H9 (cell line): ENCODE measurements at regions not wholly inside any gene's neighbourhood (a gene's known extent, or its start where the extent isn't known, plus 50 kb on each side); places are given as distances from the start of the nearest gene placed in this dataset.

Source experiments
- DNase-seq: peaks from one replicate; pipeline ENCODE4 v3.0.0-alpha.2; 2017
- H2AFZ ChIP-seq: one replicate; pipeline ENCODE4 v1.6.1; 2013; ENCODE audit warnings: mild to moderate bottlenecking, low read length, control low read depth, moderate library complexity
- H2AK5ac ChIP-seq: 2 replicates; pipeline ENCODE4 v1.6.1; 2013; ENCODE audit warnings: low read length, control low read depth, mixed read lengths; ENCODE audit not compliant: insufficient read length
- H2BK120ac ChIP-seq: one replicate; pipeline ENCODE4 v1.6.1; 2013; ENCODE audit warnings: low read depth, mild to moderate bottlenecking, low read length, control low read depth, inconsistent platforms; ENCODE audit not compliant: poor library complexity, severe bottlenecking
- H2BK12ac ChIP-seq: 2 replicates; pipeline ENCODE4 v1.6.1; 2013; ENCODE audit warnings: low read length, control low read depth, mixed read lengths, low read depth; ENCODE audit not compliant: insufficient read length
- H2BK15ac ChIP-seq: 2 replicates; pipeline ENCODE4 v1.6.1; 2013; ENCODE audit warnings: low read depth, low read length, control low read depth
- H2BK20ac ChIP-seq: one replicate; pipeline ENCODE4 v1.6.1; 2013; ENCODE audit warnings: low read depth, mild to moderate bottlenecking, low read length, control low read depth, inconsistent platforms; ENCODE audit not compliant: poor library complexity, severe bottlenecking
- H2BK5ac ChIP-seq: 2 replicates; pipeline ENCODE4 v1.6.1; 2013; ENCODE audit warnings: low read length, control low read depth, mixed read lengths; ENCODE audit not compliant: insufficient read length
- H3K14ac ChIP-seq: 2 replicates; pipeline ENCODE4 v1.6.1; 2013; ENCODE audit warnings: low read length, control low read depth; ENCODE audit not compliant: insufficient read depth
- H3K18ac ChIP-seq: 2 replicates; pipeline ENCODE4 v1.6.1; 2013; ENCODE audit warnings: low read depth, mild to moderate bottlenecking, mixed read lengths, low read length, control low read depth; ENCODE audit not compliant: insufficient read length
- H3K23ac ChIP-seq: 2 replicates; pipeline ENCODE4 v1.6.1; 2013; ENCODE audit warnings: low read length, control low read depth, mixed read lengths, low read depth; ENCODE audit not compliant: insufficient read length
- H3K23me2 ChIP-seq: 2 replicates; pipeline ENCODE4 v1.6.1; 2013; ENCODE audit warnings: low read depth, mild to moderate bottlenecking, mixed read lengths, low read length, control low read depth; ENCODE audit not compliant: insufficient read length, poor library complexity, severe bottlenecking
- H3K27ac ChIP-seq: 2 replicates; pipeline ENCODE4 v1.5.1; 2013; ENCODE audit warnings: low read length, control low read depth, mixed read lengths, low read depth; ENCODE audit not compliant: insufficient read length
- H3K27me3 ChIP-seq: 2 replicates; pipeline ENCODE4 v1.6.1; 2013; ENCODE audit warnings: low read length, control low read depth, inconsistent platforms; ENCODE audit not compliant: insufficient read depth
- H3K4ac ChIP-seq: 2 replicates; pipeline ENCODE4 v1.6.1; 2013; ENCODE audit warnings: low read depth, mild to moderate bottlenecking, control low read depth, inconsistent platforms, low read length, moderate library complexity
- H3K4me1 ChIP-seq: 2 replicates; pipeline ENCODE4 v1.6.1; 2013; ENCODE audit warnings: low read length, control low read depth, inconsistent platforms; ENCODE audit not compliant: insufficient read depth
- H3K4me2 ChIP-seq: 2 replicates; pipeline ENCODE4 v1.6.1; 2013; ENCODE audit warnings: low read length, control low read depth, mixed read lengths; ENCODE audit not compliant: insufficient read length, insufficient read depth
- H3K56ac ChIP-seq: 2 replicates; pipeline ENCODE4 v1.6.1; 2013; ENCODE audit warnings: low read depth, mild to moderate bottlenecking, mixed read lengths, low read length, control low read depth; ENCODE audit not compliant: insufficient read length
- H3K79me1 ChIP-seq: 2 replicates; pipeline ENCODE4 v1.6.1; 2013; ENCODE audit warnings: low read depth, mild to moderate bottlenecking, moderate library complexity, low read length, control low read depth, inconsistent platforms; ENCODE audit not compliant: insufficient read depth, poor library complexity, severe bottlenecking
- H3K79me2 ChIP-seq: 2 replicates; pipeline ENCODE4 v1.6.1; 2013; ENCODE audit warnings: low read length, control low read depth, inconsistent platforms; ENCODE audit not compliant: insufficient read depth
- H3K9ac ChIP-seq: 2 replicates; pipeline ENCODE4 v1.6.1; 2013; ENCODE audit warnings: low read length, control low read depth, mixed read lengths; ENCODE audit not compliant: insufficient read length; ENCODE audit errors: extremely low read depth
- H3K9me3 ChIP-seq: one replicate; pipeline ENCODE4 v1.6.1; 2013; ENCODE audit warnings: low read depth, low read length, inconsistent platforms; ENCODE audit not compliant: control insufficient read depth
- H3T11ph ChIP-seq: one replicate; pipeline ENCODE4 v1.6.1; 2013; ENCODE audit warnings: mild to moderate bottlenecking, low read length, control low read depth, inconsistent platforms
- H4K20me1 ChIP-seq: one replicate; pipeline ENCODE4 v1.6.1; 2013; ENCODE audit not compliant: control insufficient read depth, insufficient read length, insufficient read depth
- H4K5ac ChIP-seq: 2 replicates; pipeline ENCODE4 v1.6.1; 2013; ENCODE audit warnings: low read depth, mild to moderate bottlenecking, mixed read lengths, low read length, control low read depth; ENCODE audit not compliant: insufficient read length
- H4K8ac ChIP-seq: replicated peaks from 2 replicates; pipeline ENCODE4 v1.6.1; 2013; ENCODE audit warnings: low read length, control low read depth, mixed read lengths, low read depth; ENCODE audit not compliant: insufficient read length
- H4K91ac ChIP-seq: 2 replicates; pipeline ENCODE4 v1.6.1; 2013; ENCODE audit warnings: low read depth, mild to moderate bottlenecking, moderate library complexity, mixed read lengths, low read length, control low read depth; ENCODE audit not compliant: insufficient read length
- H3K27ac Mint-ChIP-seq, 3 experiments: 2 replicates in 2 of 3; 3 replicates in 1 of 3; pipeline ENCODE4 v1.8.0; 2020 to 2021; ENCODE audit warnings: mixed read lengths in 3 of 3, mild to moderate bottlenecking in 1 of 3, moderate library complexity in 1 of 3
- H3K27me3 Mint-ChIP-seq: 2 replicates; pipeline ENCODE4 v1.8.0; 2021; ENCODE audit warnings: low read depth, mild to moderate bottlenecking, moderate library complexity, mixed read lengths
- H3K36me3 Mint-ChIP-seq, 3 experiments: 2 replicates in 2 of 3; 3 replicates in 1 of 3; pipeline ENCODE4 v1.8.0; 2020 to 2021; ENCODE audit warnings: low read depth in 3 of 3, mixed read lengths in 3 of 3; ENCODE audit not compliant: insufficient read depth in 1 of 3
- H3K4me1 Mint-ChIP-seq, 2 experiments: 2 replicates each; pipeline ENCODE4 v1.8.0; 2020; ENCODE audit warnings: mixed read lengths in 2 of 2
- H3K4me3 Mint-ChIP-seq, 2 experiments: 2 replicates in 1 of 2; 3 replicates in 1 of 2; pipeline ENCODE4 v1.8.0; 2020 to 2021; ENCODE audit warnings: mild to moderate bottlenecking in 2 of 2, mixed read lengths in 2 of 2, moderate library complexity in 1 of 2
- H3K9me3 Mint-ChIP-seq, 2 experiments: 2 replicates in 1 of 2; 3 replicates in 1 of 2; pipeline ENCODE4 v1.8.0; 2020; ENCODE audit warnings: mild to moderate bottlenecking in 2 of 2, mixed read lengths in 2 of 2, moderate library complexity in 1 of 2
- CTCF ChIP-seq: fragments of 200-600 bp; sonication (generic); conservative IDR thresholded peaks from 3 replicates; pipeline ENCODE4 v1.8.0; 2021; ENCODE audit warnings: antibody characterized with exemption, mild to moderate bottlenecking
- WGBS: extraction: QIAGEN DNeasy Blood & Tissue Kit; methylation state at CpG from one replicate; pipeline ENCODE4 v1.1.7; 2013; ENCODE audit warnings: missing lambda C conversion rate, low lambda C conversion rate, mixed read lengths; ENCODE audit not compliant: insufficient read length; ENCODE audit errors: extremely low coverage; 5-methylcytosine and 5-hydroxymethylcytosine counted together

DNA sequence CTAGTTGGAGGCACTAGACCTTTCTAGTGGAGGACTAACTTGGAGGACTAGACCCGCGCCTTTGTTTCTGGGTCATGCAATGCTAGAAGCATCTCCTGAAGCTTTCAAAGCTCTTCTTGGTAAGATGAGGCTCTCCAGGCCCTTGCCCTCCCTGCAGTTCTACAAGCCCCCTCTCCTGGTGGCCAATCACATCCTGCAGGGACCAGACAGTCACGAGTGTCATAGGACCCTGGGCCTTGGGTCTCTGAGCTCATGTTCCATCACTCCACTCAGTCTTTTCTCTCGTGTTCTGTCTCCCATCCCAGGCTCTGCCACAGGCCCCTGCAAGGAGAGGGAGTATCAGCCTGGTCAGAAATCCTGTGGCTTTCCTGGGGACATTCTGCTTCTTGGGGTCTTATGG, 119.6 kb downstream of the CYLD start:
- H4K91ac ChIP-seq, result no peak overlapping the region
- H3K9me3 ChIP-seq, result no peaks in the 10 kb centered on the region
- no peaks in the 10 kb centered on the region; the same call in 1 of the 2 replicates for H3K27me3 ChIP-seq

More for the DNA sequence above, 119.6 kb downstream of the CYLD start:
- H3K4me1 Mint-ChIP-seq, result peaks cover 6 to 13% of the 10 kb centered on the region in 2 experiments
- Histone ChIP-seq H3K27ac (no peak overlapping the region), H2AFZ (no peak overlapping the region), H2BK20ac (no peak overlapping the region), H4K5ac (no peak overlapping the region), H3K23me2 (no peaks in the 10 kb centered on the region), H3K56ac (no peak overlapping the region), H4K8ac (no peak overlapping the region), H3K79me2 (no peaks in the 10 kb centered on the region), H3K79me1 (no peaks in the 10 kb centered on the region), H4K20me1 (no peaks in the 10 kb centered on the region), H3K18ac (no peak overlapping the region), H3K14ac (no peak overlapping the region), H3K4me2 (no peak overlapping the region), H2BK120ac (no peak overlapping the region), H3K4ac (no peak overlapping the region), H3K23ac (no peak overlapping the region), H2BK5ac (no peak overlapping the region), H2BK12ac (no peak overlapping the region), H2BK15ac (no peak overlapping the region), H3T11ph (no peak overlapping the region), H3K9ac (no peak overlapping the region), H2AK5ac (no peak overlapping the region), H3K4me1 (no peaks in the 10 kb centered on the region)
- peaks cover 0 to 2% of the 10 kb centered on the region in 2 experiments; a peak in 2 of 5 replicates for H3K9me3 Mint-ChIP-seq
- DNase-seq, result no peak
- no CpG with 5 or more reads among the region's 4 CpGs for WGBS
- no peak overlapping the region for H3K4me3 Mint-ChIP-seq
- no peak for TF ChIP-seq CTCF
- H3K27me3 Mint-ChIP-seq, result peaks cover 6% of the 10 kb centered on the region
- H3K27ac Mint-ChIP-seq, result no peak overlapping the region
- no peaks in the 10 kb centered on the region for H3K36me3 Mint-ChIP-seq
